NCI-H748 (cell line): ENCODE measurements at regions not wholly inside any gene's neighbourhood (a gene's known extent, or its start where the extent isn't known, plus 50 kb on each side); places are given as distances from the start of the nearest gene placed in this dataset.
"Not testable (repeated sequence)": the region's sequence is repeated elsewhere in the genome, so short reads cannot be mapped to it uniquely, and the experiment has no call there.

ENCODE experiments used
- DNase-seq: peaks from one replicate; lab custom pipeline; 2025; ENCODE audit not compliant: unreplicated experiment; lab: John Stamatoyannopoulos, UW

- not testable (repeated sequence) for DNase-seq
Observed at GRCh38 chr3:197459571-197459970, 96.2 kb downstream of the BDH1 start.

GRCh38 chr3:197458906-197459470 is 96.8 kb downstream of the BDH1 start:
- no peak for DNase-seq

- DNase-seq, result no peak
Observed at GRCh38 chr3:197458179-197458707, 97.5 kb downstream of the BDH1 start.

- DNase-seq, result no peak
Observed at GRCh38 chr3:197456261-197457091, 99.3 kb downstream of the BDH1 start.

GRCh38 chr3:197454841-197455240 is 100.9 kb downstream of the BDH1 start:
- not testable (repeated sequence) for DNase-seq

- DNase-seq, result no peak
Observed at GRCh38 chr3:197454014-197454413, 101.8 kb downstream of the BDH1 start.

GRCh38 chr3:197450810-197451209 is 105.0 kb downstream of the BDH1 start:
- no peak for DNase-seq

GRCh38 chr3:197450308-197450707 is 105.5 kb downstream of the BDH1 start:
- DNase-seq, result no peak

GRCh38 chr3:197449181-197449580 is 106.6 kb downstream of the BDH1 start:
- not testable (repeated sequence) for DNase-seq

- not testable (repeated sequence) for DNase-seq
Observed at GRCh38 chr3:197447781-197448180, 108.0 kb downstream of the BDH1 start.

GRCh38 chr3:197447057-197447456 is 108.7 kb downstream of the BDH1 start:
- no peak for DNase-seq

- no peak for DNase-seq
Observed at GRCh38 chr3:197446700-197447056, 109.1 kb downstream of the BDH1 start.

GRCh38 chr3:197445896-197446699 is 109.7 kb downstream of the BDH1 start:
- no peak for DNase-seq

- DNase-seq, result no peak
Observed at GRCh38 chr3:197444793-197445379, 110.9 kb downstream of the BDH1 start.

- no peak for DNase-seq
Observed at GRCh38 chr3:197443506-197443905, 112.3 kb downstream of the BDH1 start.

GRCh38 chr3:197440717-197441303 is 115.0 kb downstream of the BDH1 start:
- DNase-seq, result no peak

GRCh38 chr3:197438906-197439305 is 116.9 kb downstream of the BDH1 start:
- DNase-seq, result no peak

GRCh38 chr3:197435426-197435825 is 120.3 kb downstream of the BDH1 start:
- DNase-seq, result no peak

GRCh38 chr3:197434830-197435229 is 120.9 kb downstream of the BDH1 start:
- DNase-seq, result no peak

GRCh38 chr3:197432384-197433127 is 123.2 kb downstream of the BDH1 start:
- no peak for DNase-seq
